ENCODE measurements at regions not wholly inside any gene's neighbourhood (a gene's known extent, or its start where the extent isn't known, plus 50 kb on each side); places are given as distances from the start of the nearest gene placed in this dataset.

GRCh38 chr6:167719920-167720319 lies 106.8 kb upstream of the AFDN start:
- DNase-seq (ENCODE audit: low spot score), result no peak
- Histone ChIP-seq H3K9me3 (ENCODE audit: low read length) (no peaks in the 10 kb centered on the region), H3K4me2 (ENCODE audit: low read depth, low read length) (no peak overlapping the region), H3K27me3 (ENCODE audit: control insufficient read depth in 1 of 2, insufficient read depth in 2 of 2, low read length in 2 of 2) (peaks cover 0 to 2% of the 10 kb centered on the region in 2 experiments; a peak in 1 of 5 replicates), H3K4me3 (replicated peaks in 1 of 3; ENCODE audit: insufficient read depth in 1 of 3, low read depth in 2 of 3, low read length in 3 of 3) (no peak overlapping the region), H3K9ac (ENCODE audit: insufficient read depth, low read depth, low read length) (no peak overlapping the region), H3K36me3 (replicated peaks in 1 of 2; ENCODE audit: control insufficient read depth in 1 of 2, insufficient read depth in 2 of 2, low read length in 2 of 2) (no peaks in the 10 kb centered on the region), H3K79me2 (ENCODE audit: insufficient read depth, low read length) (no peaks in the 10 kb centered on the region), H2AFZ (ENCODE audit: low read length) (no peak overlapping the region), H4K20me1 (ENCODE audit: insufficient read depth, low read length) (no peaks in the 10 kb centered on the region), H3K4me1 (ENCODE audit: insufficient read depth, low read length) (peaks cover 9% of the 10 kb centered on the region; the same call in 1 of the 2 replicates), H3K27ac (ENCODE audit: extremely low read length, insufficient read depth, low read length) (no peak overlapping the region)
- intact Hi-C loops (cut with micrococcal nuclease; ENCODE audit: unreplicated experiment), result no loop called here
- no peak; the same call in 2 of the 3 replicates for ATAC-seq
- 90% methylated on average over 23 of the region's 23 CpGs for WGBS (ENCODE audit: low lambda C conversion rate)
- in situ Hi-C loops (cut with HindIII; ENCODE audit: extremely low pct_ligation_motif_present, low pct_unique_long_range_greater_than_20kb), result no loop called here
- FAIRE-seq, result no peak
- TF ChIP-seq HOXA3 (CRISPR knock-in tag; IDR thresholded peaks at IDR 0.05) (0 out of 2 replicates have a peak, but pooled peaks have one; percentile 28), PHF20 (CRISPR knock-in tag; IDR thresholded peaks at IDR 0.05) (no peak), ZNF576 (CRISPR knock-in tag; IDR thresholded peaks at IDR 0.05) (no peak), ZNF788 (CRISPR knock-in tag; IDR thresholded peaks at IDR 0.05; ENCODE audit: borderline replicate concordance) (no peak), ZBTB33 (CRISPR knock-in tag; IDR thresholded peaks at IDR 0.05) (peak; percentile 62; the same call in 1 of the 2 replicates)
- POLR2A ChIA-PET, result no interaction called here
- BruUV-seq (replicated peaks), result no TSS peak
- CTCF ChIA-PET (ENCODE audit: low intra/inter-chr PET ratio, low total read pairs), result no interaction called here
